ENCODE measurements at regions not wholly inside any gene's neighbourhood (a gene's known extent, or its start where the extent isn't known, plus 50 kb on each side); places are given as distances from the start of the nearest gene placed in this dataset.

GRCh38 chr16:85541619-85541979 lies 71.5 kb upstream of the GSE1 start:
- no peak for DNase-seq (ENCODE audit: low read depth in 3 of 3)

DNA sequence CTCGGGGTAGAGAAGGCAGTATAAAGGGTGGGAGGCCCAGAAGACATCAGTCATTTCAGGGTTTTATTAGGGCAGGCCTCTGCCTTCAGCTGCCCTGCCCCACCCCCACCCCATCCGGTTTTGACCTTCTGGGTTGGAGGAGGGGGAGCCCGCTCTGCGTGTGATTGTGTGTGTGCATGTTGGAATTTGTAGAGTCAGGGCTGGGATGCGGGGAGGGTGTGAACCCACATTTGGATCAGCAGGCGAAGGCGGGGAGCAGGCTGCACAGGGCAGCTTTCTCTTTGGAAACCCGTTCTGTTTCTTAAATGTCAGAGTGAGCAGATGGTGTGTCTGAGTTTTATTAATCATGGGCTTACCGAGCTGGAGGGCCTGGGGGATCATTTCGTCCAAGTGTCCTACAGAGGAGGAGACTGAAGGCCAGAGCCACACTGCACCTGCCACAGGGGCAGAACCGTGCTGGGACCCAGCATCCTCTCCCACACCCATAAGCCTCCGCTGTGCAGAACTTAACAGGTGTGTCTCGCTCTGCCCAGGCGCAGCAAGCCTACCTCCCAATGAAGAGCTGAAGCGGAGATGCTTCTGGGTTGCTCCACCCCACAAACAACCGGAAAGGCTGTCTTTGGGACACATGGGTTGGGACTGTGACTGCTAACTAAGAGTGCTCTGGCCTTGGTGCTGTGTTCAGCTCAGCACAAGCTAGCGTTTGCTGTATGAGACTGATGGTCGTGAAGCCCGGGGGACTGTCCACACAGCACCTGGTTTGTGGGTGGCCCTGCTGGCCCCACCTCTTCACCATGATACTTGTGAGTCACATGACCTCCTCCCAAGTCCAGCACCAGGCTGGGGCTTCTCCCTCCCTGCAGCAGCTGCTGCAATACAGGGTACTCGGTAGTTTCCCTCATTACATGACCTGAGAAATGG lies 70.9 kb upstream of the GSE1 start:
- DNase-seq (ENCODE audit: low read depth in 3 of 3) = no peak

DNA sequence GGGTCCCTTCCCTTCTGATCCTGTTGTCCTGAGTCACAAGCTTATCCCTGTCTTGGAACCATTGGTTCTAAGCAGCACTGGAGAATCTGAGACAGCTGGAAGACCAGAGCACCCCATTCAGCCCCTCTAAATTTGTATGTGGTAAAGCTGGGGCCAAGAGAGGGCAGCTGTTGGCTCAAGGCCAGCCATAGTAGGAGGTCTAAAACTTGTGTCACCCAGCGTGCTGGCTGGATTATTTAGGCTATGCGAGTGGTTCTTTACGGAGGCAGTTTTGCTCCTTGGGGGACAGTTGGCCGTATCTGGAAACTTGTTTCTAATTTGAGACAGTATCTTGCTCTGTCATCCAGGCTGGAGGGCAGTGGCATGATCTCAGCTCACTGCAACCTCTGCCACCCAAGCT lies 69.6 kb upstream of the GSE1 start:
- DNase-seq (ENCODE audit: low read depth in 3 of 3) = no peak

- DNase-seq (ENCODE audit: low read depth in 3 of 3) = no peak
These were observed 69.1 kb upstream of the GSE1 start for GRCh38 chr16:85544016-85544415.

DNA sequence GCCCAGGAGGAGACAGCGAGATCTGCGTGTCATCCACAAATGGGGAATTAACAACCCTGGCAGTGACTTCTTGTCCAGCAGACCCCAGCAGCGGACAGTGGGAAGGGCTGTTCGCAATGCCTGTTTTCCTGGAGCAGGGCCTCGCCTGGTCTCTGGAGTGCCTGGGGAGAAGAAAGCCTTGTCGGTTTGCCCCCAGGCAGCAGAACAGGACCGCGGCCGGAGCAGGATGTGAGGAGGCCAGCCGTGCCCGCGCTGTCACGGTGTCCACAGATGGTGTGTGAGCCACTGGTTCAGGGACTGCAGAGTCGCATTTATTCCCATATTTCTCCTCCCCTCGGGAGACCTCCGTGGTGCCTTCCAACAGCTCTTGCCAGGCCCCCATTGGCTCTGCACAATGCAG lies 68.5 kb upstream of the GSE1 start:
- DNase-seq (ENCODE audit: low read depth in 3 of 3) = no peak

- no peak for DNase-seq (ENCODE audit: low read depth in 3 of 3)
These were observed 67.8 kb upstream of the GSE1 start for GRCh38 chr16:85545227-85545818.

- DNase-seq (ENCODE audit: low read depth in 3 of 3) = no peak
These were observed 66.3 kb upstream of the GSE1 start for GRCh38 chr16:85546585-85547447.

DNA sequence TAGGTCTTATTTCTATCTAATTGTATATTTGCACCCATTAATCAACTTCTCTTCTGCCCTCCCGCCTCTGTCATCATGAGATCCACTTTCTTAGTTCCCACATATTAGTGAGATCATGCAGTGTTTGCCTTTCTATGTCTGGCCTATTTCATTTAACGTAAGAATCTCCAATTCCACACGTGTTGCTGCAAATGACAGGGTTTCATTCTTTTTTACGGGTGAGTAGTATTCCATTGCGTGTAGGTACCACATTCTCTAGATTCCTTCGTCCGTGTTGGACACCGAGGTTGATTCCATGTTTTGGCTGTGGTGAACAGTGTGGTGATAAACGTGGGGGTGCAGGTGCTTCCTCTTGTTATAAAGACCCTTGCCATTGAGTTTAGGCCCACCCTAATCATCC lies 64.7 kb upstream of the GSE1 start:
- no peak for DNase-seq (ENCODE audit: low read depth in 3 of 3)

DNA sequence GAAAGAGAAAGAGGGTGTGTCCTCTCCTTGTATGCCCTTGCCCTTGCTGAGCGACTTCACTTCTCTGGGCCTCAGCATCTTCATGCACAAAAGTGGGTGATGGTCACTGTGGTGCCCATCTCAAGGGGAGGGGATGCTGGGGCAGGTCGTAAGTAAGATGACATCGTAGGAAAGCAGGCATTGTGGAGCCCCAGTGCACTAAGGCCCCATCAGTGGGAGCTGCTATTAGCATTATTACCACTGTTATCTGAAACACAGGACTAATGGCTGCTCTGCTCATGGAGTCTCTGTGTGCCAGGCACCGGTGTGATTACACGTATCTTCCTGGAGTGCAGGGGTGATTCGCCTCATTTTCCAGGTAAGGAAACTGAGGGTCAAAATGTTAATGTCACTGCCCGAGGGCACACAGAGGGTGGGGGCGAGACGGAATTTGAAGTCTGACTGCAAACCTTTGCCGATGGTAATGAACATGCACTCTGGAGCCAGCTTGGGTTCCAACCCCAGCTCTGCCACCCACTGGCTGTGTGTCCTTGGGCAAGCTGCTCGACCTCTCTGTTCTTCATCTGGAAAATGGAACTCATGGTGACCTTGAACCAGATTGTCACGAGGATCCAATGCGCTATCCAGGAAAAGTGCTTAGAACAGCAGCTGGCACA lies 63.2 kb upstream of the GSE1 start:
- DNase-seq (ENCODE audit: low read depth in 3 of 3) = no peak

DNA sequence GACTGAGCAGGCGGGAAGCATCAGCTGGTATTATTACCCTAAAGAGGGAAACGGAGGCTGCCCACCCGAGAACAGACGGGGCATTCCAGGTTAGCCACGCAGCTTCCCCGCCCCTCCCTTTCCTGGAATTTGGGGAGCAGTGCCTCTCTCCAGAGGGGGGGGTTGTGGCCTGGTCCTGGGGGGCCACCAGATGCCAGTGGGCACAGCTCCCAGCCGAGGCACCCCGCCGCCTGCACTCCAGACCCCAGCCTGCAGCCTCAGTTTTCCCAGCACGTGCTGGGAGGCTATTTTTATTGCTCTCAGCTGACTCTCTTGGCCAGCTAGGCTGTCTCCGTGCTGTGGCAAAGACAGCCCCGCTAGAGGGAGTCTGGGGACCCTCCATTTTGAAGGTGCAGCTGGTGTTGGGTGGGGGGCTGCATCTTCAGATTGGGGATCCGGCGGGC lies 62.7 kb upstream of the GSE1 start:
- DNase-seq (ENCODE audit: low read depth in 3 of 3) = no peak

GRCh38 chr16:85550953-85551924 lies 61.9 kb upstream of the GSE1 start:
- no peak for DNase-seq (ENCODE audit: low read depth in 3 of 3)

- no peak for DNase-seq (ENCODE audit: low read depth in 3 of 3)
These were observed 60.1 kb upstream of the GSE1 start for GRCh38 chr16:85552980-85553435.

DNA sequence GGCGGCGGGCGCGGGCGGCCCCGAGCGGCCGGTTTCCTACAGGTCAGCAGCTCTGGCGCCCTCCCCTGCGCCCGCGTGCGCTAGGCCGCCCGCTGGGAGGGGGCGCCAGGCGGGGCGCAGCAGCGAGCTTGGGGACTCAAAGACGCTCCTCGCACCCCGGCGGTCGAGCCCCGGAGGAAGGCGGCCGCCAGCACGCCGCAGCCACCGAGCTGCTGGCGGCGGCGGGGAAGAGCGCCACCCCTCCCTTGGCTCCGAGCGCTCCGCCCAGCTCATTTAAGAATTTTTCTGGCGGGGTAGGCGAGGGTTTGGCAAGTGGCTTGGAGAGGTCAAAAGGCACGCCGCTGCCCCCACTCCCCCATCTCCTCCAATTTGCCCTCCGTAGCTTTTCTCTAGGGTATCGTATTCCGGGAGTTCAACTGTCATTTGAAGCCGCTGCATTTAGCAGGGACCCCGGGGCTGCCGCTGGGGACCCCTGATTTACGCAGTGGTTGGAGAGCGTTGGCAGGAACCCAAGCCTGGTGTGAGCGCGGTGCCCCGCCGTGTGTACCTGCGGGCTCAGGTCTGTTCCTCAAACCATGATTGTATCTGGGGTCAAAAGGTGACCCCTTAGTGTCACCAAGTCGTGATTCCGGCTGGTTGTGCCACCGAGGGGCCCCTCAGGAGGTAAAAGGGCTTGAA lies 59.5 kb upstream of the GSE1 start:
- DNase-seq (ENCODE audit: low read depth in 3 of 3) = no peak

- peak; percentile 55 to 70 (median 66) for DNase-seq (ENCODE audit: low read depth in 3 of 3)
These were observed 58.8 kb upstream of the GSE1 start for GRCh38 chr16:85554114-85554888.

DNA sequence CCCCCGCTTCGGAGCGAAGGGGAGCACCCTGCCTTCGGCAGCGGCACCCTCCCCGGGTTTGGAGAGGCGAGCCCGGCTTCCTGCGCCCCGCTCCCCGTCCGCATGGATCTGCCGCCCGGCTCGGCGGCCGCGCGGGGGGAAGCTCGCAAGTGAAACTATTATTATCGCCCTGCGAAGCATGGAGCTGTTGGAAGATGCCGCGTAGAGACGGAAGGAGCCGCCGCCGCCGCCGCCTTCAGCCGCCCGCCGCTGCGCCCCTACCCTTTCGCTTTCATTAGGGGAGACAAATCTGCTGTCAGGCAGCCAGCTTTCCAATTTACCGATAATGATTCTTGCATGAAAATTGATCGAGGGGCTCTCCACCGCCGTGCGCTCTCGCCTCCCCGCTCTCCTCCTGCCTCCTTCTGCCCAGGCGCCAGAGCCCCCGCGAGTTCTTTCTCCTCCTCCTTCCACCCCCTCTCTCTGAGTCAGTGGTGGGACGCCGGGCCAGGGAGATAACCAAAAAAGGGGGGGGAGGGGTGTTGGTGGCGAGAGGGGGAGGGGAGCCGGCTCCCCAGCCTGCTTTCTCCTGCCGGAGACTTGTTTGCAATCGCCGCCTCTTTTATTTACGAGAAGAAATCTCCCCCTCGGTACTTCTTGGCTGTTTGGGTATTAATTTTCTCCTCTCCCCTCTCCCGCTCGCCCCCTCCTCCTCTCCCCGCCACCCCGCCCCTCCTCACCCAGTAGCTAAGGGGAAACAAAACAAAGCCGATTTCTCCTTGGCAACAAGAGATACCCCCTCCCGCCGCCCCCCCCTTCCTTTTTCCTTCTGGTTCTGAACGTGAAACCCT lies 58.0 kb upstream of the GSE1 start:
- peak in 1 of 3 donors; percentile 43 for DNase-seq (ENCODE audit: low read depth in 3 of 3)

DNA sequence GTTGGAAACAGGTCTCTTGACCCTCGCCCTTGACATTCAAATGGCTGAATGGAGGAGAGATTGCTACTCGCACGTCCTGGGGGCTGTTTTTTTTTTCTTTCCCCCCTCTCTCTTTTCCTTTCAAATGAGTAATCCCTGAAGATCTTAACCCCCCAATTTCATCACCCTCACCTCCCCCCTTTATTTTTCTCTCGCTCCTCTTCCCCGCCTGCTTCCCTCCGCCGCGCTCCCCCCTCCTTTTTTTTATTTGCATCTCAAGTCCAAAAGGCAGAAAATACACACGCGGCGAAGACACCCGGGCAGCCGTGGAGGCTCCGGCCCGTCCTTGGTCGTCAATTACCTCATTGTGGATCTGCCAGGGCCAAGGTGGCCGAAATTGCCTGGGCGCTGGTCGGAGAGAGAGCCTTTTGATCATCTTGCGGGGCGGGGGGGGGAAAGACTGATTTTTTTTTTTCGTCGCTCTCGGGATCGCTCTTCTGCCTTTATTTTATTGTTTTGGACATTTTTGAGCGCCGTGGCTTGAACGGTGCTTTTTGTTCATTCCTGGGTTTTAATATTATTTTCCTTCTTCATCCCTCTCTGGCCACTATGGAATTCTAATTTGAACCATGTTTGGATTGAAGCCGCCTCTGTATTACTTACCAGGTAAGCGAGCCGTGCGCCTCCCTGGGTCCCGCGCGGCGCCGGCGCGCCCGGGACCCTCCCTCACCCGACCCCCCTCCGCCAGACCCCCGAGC lies 57.2 kb upstream of the GSE1 start:
- no peak for DNase-seq (ENCODE audit: low read depth in 3 of 3)

DNA sequence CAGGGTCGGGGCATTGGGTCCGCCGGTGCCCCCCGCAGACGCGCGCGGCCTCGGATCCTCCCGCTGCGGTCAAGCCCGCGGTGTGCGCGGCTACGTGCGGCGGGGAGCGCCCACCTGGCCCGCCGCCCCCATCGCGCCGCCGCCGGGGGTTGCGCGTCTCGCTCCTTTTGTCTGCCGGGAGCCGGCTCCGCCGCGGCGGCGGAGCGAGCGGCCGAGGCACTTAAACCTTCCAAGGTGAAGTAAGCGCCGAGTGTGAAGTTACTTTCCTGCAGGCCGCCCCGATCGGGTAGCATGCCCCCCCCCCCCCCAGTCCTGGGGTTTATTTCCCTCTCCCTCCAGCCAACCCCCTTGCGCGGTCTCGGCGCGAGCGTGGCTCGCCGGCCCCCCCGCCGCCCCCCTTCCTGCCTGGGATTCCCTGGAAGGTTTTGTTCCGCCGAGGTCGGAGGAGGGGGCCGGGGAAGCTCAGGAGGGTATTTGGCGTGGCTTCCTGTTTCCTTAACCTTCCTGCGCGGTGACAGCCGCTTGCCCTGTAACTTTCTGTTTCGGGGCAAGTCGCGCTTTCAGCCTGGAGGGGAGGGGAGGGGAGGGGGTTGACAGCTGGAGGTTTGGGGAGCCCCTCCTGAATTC lies 56.6 kb upstream of the GSE1 start:
- DNase-seq (ENCODE audit: low read depth in 3 of 3) = peak in 1 of 3 donors; percentile 45

All from stimulated activated CD4-positive, alpha-beta T cell treated with anti-CD3 and anti-CD28 coated beads, TNF-alpha, amount 100 ng/mL, for 48 hours (primary cell).